Erythroblast (primary cell): ENCODE measurements at regions not wholly inside any gene's neighbourhood (a gene's known extent, or its start where the extent isn't known, plus 50 kb on each side); places are given as distances from the start of the nearest gene placed in this dataset.

Source experiments
- GATA1 ChIP-seq: IDR thresholded peaks from 2 replicates; pipeline ENCODE4 v1.6.1; 2011; ENCODE audit warnings: low read depth, mild to moderate bottlenecking, control low read depth, low read length, moderate library complexity
- POLR2A ChIP-seq: IDR thresholded peaks from 2 replicates; pipeline ENCODE4 v1.6.1; 2011; ENCODE audit warnings: mild to moderate bottlenecking, low read length

DNA sequence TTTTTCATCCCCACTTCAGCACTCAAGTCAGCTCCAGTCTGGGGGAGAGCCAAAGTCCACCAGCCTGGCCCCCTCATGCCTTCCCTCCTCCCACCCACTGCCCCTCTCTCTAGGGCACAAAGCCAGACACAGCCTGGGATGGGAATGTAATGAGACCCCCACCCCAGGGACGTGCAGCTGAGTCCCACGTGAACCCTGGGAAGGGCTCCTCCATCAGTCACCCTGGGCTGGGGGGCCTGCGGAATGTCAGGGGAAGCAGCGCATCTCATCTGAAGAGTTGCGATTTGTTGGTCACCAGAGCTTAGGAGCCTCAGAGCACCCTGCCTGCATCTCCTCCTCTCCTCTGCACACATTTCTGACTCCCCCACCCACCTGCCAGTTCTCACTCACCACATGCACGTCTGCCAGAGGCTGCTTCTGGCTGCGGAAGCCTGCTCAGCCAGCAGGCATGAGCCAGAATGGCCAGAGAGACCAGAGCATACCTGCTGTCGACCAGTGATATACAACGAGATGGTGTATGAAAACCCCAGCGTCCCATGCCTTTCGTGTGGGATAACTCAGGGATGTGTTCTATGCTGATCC is 167.1 kb upstream of the TOP1 start:
- TF ChIP-seq POLR2A (no peak), GATA1 (no peak)
